Inflammatory macrophage (primary cell): ENCODE measurements at regions not wholly inside any gene's neighbourhood (a gene's known extent, or its start where the extent isn't known, plus 50 kb on each side); places are given as distances from the start of the nearest gene placed in this dataset.

Experiments used
- DNase-seq, 2 donors: peaks; one replicate each; pipeline ENCODE4 v3.0.0-alpha.2; 2020 to 2022

DNA sequence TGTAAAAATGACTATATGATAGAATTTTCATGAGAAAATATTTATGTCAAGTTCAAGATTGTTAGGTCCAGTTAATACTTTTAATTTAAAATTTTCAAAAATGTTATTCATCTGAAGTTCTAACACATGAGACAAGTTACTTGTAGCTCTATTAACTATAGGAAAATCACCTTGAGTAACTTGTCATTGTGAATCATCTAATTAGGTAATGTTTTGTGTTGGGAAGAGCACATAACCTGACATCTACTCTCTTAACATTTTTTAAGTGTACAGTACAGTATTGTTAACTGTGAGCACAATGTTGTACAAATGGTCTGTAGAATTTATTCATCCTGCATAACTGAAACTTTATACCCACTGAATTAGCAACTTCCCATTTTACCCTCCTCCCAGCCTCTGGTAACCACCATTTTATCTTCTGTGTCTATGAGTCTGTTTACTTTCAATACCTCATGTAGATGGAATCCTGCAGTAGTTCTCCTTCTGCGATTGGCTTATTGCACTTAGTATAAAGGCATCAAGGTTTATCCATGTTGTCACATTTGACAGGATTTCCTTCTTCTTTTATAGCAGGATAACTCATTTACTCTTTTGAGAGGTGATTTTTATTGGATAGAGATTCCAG, 54.6 kb downstream of the ARL4A start:
- DNase-seq, result no peak

DNA sequence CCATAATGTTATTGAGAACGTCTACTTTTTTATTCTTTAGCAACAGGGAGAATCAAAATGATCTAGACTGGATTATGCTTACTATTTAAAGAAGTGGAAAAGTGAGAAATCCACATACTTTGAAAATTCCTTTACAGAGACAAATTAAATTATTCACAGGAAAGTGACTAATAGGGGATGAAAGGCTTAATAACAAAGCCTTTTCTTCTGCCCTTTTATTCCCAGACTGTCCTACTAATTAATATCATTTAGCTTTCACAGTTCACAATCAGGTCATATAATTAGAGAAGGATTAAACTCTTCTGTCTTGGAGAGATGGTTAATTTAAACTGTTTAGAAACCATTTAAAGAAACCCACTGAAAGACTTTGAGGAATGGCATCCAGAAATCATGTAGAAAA, 58.8 kb downstream of the ARL4A start:
- no peak for DNase-seq

DNA sequence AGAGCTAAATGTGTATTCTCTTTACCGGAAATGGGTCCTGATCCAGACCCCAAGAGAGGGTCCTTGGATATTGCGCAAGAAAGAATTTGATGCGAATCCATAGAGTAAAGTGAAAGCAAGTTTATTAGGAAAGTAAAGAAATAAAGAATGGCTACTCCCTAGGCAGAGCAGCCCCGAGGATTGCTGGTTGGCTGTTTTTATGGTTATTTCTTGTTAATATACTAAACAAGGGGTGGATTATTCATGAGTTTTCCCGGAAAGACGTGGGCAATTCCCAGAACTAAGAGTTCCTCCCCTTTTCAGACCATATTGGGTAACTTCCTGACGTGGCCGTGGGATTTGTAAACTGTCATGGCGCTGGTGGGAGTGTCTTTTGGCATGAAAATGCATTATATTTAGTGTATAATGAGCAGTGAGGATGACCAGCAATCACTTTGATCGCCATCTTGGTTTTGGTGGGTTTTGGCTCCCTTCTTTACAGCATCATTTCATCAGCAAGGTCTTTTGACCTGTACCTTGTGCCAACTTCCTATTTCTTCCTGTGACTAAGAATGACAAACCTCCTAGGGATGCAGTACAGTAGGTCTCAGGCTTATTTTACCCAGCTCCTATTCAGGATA, 60.4 kb downstream of the ARL4A start:
- DNase-seq, result peak in 1 of 2 donors; percentile 28

DNA sequence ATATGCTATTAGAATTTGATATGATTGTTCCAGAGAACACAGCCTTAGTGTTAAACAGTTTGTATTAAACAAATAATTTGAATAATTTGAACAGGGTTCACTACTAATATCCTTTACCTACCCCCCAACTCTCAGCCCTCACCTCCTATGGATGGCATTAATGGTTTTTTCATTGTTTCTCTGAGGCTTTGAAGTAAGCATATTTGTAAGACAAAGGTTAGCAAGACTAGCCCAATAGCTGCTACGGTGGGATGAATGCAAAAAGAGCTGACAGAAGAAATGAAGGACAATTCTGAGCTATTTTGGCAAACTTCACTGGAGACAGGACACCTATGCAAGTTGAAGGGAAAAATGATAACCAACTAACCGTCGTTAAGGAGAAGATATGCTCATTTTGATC, 61.6 kb downstream of the ARL4A start:
- no peak for DNase-seq

DNA sequence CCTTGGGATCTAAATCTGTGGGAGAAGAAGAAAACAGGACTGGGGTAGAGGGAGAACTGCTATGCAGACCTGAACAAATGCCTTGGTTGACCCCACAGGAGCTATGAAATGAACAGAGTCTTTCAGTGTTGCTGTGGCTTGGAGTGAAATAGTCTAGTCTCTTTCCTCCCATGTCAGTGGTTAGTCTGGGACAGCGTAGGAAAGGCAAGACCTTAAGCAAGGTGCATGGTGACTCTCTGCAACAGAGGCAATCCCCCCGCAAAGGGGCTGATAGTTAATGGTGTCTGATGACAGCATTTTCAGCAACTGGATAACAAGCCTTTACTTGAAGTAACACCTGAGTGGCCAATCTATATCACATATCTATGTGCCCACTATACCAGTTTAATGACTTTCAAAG, 62.3 kb downstream of the ARL4A start:
- DNase-seq, result no peak

DNA sequence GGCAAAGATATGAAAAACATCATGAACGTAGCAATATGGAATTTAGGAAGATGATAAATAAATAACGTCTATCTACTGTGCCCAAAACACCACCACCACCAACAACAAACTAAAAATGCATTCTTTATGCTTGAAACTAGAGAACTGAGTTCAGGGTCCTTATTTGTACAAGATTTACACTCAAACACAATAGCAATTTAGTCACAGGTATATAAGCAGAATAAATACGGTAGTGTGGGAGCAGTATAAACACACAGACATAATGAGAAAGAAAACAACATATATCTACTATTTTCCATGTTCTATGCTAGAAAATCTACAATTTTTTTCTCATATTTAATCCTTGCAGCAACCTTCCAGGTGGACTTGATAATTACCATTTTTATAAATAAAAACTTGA, 64.3 kb downstream of the ARL4A start:
- DNase-seq, result no peak

DNA sequence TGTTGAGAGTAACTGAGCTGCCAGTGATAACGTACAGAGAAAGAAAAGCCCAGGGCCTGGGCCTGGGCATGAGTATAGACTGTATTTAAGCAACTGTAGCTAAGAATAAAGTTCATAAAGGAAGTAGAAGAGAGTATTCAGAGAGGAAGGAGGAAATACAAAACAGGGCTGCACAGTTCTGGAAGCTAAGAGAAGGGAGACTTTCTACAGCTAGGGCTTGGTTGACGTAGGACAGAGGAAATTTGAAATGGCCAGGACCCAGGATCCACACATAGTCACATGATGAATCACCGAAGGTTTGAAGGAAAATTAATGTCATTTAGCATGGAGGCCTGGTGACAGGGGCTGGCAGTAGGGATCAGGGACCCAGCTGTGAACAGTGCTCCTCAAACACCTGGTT, 66.7 kb downstream of the ARL4A start:
- DNase-seq, result peak in 1 of 2 donors; percentile 37

DNA sequence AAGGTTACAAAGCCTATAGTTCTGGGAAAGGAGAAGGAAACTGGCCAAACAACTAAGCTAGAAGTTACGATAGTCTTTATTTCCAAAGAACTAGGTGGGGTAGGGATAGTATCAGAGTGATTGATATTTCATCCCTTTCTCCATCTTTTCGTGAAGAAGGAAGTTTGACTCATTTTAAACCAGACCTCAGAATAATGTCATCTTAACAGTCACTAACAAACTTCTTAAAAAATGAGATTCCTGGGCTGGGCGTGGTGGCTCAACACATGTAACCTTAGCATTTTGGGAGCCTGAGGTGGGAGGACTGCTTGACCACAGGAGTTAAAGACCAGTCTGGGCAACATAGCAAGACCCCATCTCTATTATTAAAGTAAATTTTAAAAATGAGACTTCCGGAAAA, 69.4 kb downstream of the ARL4A start:
- peak in 1 of 2 donors; percentile 72 for DNase-seq

DNA sequence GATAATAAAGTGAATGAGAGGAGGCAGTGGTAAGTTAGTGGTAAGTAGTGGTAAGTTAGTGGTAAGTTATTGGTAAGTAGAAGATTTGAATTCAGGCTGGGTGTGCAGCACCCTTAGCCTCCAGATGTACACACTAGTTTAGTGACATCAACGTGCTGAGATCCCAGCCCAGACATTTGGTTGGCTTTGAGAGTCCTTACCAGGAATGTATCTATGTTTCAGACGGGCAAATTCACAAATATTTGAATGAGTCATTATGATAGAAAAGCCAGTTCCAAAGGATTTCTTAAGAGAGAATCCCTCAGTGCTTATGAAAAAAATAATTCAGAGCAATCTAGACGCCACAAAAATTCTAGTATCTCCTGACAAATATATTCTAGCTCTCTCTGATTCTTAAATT, 70.0 kb downstream of the ARL4A start:
- DNase-seq, result no peak

DNA sequence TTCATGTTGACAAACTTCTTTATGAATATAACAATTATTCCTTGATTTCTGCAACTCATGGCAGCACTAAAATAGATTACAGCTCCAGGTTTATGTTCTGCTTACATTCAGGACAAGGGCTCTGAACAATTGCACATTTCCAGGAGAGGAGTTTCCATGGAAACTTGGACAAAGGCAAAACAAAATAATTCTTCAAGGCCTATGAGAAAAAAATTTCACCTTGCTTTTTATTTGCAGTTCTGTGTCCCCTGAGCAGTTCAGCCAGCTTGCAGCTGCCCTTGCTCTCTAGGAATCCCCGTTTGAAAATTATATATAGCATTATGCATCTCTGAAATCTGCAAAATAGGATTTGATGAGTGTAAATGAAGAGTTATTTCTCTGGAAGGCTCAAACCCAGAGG, 71.7 kb downstream of the ARL4A start:
- no peak for DNase-seq

DNA sequence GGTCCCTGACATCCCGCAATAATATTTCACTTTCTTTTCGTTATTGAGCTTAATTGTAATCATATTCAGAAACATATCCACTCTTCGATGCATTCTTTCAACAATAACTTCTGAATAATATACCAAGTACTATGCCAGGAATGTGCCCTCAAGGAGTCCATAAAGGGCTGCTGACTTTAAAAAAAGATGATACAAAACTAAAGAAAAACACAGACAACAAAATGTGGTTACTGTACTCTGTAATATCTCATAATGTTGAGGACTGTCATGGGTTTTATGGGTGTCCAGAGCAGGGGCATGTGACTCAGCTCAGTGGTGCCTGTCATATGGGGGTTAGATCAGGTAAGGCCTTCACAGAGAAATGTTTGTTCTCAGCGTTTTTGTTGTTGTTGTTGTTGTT, 73.7 kb downstream of the ARL4A start:
- DNase-seq, result no peak

DNA sequence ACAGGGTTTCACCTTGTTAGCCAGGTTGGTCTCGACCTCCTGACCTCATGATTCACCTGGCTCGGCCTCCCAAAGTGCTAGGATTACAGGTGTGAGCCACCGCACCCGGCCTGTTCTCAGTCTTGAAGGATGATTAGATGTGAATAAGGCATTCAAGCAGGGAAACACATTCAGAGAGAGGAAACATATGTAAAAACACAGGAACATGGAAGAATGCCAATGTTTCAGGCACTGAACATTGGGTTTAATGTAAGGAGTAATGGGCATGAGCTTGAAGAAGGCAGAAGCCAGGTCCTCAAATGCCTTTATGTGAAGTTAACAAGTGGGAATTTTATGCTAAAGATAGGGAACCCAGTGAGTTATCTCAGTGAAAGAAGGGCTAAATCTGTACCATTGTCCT, 74.3 kb downstream of the ARL4A start:
- DNase-seq, result no peak

DNA sequence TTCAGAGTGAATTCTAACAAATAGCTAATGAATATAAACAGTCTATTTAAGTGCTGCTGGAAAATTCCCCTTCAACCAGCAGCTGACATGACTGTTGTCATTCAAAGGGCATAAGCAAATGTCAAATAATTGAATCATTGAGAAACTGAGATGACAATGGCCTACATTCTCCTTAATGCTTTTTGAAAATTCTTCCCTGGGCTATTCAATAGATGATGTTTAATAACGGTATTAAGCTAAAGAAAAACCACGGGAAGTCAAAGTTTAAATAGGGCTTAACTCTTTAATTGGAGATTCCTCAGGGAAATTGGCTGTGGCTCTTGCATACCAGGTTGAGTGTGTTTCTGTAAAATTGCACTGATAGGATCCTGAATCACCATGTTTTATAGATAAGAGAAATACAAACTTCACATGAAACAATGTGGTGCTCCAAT, 77.0 kb downstream of the ARL4A start:
- no peak for DNase-seq

DNA sequence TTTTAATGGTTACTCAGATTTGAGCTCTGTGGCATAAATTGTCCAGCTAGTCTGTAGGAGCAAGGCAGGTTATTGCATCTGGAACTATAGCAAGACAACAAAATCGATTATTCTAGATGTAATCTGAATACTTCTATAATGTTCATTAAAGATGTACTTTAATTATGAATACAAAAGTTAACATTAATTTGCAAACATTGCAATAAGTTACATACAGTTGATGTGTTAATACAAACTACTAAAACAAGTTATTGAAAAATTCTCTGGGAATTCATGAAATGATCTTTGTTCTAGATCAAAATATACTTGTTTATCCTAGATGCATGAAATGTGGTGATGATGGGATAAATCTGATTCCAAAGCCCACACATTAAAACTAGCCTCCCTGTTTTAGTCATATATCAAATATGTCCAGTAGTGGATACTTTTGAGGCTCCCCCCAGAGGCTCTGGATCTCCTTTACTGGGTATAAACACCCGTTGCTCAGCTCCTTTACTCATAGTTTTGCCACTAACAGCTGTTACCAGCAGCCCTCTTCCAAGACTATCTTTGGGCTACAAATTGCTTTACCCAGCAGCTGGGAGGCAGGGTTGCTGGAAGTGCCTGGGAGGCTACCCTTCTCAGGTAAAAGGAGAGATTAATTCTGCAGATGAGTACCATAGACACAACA, 78.1 kb downstream of the ARL4A start:
- DNase-seq, result no peak

DNA sequence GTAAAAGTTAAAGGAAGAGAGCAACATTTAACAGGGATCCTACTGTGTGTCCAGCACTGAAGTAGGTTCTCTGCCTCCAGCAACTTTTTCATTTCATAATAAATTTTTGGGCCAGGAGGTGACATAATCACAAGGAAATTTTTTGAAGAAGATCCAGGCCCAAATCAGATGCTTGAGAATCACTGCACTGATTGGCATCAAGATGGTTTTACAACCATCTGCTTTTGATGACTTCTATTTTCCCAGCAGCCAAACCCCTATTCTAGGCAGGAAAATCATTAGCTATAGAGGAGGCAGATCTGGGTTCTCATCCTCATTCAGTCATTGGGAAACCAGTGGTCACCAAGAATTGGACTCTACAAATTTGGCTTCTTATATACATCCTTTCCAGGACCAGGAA, 79.0 kb downstream of the ARL4A start:
- no peak for DNase-seq

DNA sequence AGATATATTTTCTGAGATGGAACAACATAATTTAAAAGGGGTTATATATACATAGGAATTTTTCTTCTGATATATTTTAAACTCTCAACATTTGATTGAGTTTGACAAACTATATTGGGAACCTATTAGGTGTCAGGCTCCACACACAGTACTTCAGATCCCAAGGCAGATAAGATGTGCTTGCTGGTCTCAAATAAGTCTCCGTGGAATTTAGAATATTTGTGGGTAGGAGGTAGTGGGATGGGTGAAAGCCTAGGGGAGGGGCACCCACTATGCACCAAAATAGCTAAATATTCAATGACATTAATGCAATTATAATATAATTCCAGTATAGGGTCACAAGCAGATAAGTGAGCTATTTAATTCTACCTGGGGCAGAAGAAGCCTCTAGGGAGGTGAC, 81.5 kb downstream of the ARL4A start:
- DNase-seq, result no peak

DNA sequence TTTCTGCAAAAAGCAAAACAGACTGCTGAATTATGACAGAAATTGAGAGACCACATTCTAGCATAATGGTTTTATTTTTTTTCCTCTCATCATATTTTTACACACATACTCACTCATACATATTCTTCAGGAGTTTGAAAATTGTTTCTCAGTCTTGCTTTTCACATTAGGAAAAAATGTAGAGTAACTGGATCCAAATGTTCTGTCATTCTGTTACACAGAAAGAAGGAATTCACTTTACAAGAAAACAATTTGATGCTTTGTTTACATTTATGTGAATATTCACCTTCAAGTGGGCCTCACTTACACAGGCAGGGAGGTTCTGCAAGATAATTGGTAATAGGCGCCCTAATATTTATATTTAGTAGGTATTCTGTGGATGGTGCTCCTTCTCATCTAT, 82.0 kb downstream of the ARL4A start:
- no peak for DNase-seq

DNA sequence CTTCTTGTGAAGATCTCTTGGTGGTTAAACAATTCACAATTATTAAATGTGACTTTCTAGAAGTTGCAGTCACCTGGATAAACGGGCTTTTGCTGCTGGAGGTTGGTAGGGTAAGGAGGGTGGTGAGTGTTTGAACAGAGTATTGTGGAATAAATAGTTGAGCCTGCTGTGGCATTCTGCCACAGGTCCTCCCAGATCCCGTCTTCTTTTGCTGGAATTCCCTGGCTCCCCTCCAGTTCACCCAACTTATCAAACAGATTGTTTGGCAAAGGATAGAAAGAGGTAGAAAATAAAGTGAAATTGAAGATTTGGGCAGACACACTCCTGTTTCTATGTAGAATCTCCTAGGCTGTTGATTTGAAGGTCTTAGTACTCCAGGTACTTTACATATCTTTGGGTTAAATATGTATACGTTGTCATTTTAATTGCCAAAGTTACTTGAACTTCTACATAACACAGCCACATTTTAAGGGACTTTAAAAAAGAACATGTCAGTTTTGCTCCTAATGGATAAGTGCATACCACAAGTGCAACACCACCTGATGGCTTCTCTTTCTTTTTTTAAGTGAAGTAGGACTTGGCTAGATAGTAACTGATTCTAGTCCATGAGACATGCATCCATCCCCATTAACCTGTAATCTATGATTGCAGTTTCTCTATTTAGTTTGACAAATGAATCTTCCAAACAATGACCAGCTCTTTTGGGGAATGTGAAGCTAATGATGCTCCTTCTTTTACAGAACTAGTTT, 83.0 kb downstream of the ARL4A start:
- no peak for DNase-seq

DNA sequence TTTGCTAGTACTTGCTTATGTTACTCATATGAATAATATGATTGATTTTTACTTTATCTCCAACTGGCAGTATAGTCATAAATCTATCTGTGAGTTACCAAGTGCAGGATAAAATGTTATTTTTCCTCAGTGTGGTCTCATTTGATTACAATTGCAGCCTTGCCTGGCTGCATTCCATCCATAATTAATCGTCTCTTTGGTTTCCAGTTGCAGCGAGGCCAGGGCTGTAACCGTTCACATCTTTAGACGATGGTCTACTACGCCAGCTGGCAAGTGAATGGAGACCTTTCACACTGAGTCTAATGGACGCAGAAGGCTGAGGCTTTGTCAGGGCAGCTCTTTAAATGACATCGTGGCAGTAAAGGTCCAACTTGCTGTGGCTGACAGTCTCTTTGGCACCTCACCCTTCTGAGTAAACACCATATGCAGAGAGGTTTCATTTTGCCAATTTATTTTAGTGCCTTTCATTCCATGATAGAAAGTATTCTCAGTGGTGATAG, 84.0 kb downstream of the ARL4A start:
- no peak for DNase-seq

DNA sequence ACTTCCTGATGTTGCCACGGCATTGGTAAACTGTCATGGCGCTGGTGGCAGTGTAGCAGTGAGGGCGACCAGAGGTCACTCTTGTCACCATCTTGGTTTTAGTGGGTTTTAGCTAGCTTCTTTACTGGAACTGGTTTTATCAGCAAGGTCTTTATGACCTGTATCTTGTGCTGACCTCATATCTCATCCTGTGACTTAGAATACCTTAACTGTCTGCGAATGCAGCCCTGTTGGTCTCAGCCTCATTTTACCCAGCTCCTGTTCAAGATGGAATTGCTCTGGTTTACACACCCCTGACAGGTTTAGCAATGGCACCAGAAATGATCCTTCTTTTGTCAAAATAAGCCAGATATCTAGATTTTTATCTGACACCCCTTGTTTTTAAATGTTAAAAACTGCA, 85.3 kb downstream of the ARL4A start:
- DNase-seq, result no peak

DNA sequence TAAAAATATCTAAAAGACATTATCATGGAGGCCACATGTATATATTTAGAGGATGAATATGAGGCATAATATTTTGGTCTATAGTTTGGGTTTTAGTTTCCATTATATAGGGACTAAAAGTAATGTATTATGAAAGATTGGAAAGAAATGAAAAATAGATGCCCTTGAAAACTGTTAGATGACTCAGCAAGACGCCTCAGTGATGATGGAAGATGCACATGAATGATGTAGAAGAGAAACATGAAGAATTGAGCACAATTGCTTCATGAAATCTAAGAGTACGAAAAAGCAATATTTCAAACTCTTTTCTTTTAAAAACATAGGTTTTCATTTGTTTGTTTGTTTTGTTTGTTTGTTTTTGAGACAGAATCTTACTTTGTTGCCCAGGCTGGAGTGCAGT, 89.8 kb downstream of the ARL4A start:
- DNase-seq, result no peak

DNA sequence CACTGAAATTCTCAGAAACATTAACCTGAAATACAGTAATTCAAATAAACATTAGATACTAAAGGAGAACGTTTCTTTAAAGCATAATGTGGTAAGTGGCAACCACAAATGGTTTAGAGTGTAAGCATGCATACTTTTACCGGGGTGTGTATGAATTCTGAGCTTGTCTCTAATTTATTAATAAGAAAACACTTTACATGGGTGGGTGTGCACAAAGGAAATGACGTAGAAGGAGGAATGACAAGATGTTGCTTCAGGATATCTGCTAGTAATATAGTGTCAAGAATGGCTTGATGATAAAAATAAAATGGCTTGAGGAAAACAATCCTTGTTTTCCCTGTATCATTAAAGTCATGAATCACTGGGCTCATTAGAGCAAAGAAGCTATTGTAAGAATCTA, 92.5 kb downstream of the ARL4A start:
- DNase-seq, result no peak

DNA sequence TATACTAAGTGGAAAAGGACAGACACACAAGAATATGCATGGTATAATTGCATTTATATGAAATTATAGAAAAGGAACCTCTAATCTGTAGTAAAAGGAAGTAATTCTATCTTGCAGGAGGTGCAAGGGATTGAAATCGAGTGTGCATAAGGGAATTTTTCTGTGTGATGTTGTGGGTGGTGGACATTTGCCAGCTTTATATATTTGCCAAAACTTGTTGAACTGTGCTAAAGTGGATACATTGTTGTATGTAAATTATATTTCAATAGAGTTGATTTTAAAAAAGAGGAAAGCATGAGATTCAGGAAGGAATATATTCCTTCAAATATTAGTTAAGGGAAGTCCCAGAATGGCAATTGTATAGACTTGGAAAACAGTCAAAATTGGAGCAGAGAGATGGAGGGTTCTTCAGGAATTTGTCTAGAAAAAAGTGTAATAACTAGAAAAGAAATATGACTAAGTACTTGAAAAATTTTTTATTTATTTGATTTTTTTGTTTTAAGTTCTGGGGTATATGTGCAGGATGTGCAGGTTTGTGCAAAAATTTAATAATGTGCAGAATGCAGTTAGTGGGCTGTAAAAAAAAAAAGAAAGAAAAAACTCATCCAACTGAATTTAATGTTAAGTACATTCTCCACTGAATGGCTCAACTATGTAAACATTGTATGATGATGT, 96.1 kb downstream of the ARL4A start:
- no peak for DNase-seq
